HG02642 (cell line): ENCODE measurements at regions not wholly inside any gene's neighbourhood (a gene's known extent, or its start where the extent isn't known, plus 50 kb on each side); places are given as distances from the start of the nearest gene placed in this dataset.

Experiments used
- ATAC-seq: cut with Tn5 transposase; IDR thresholded peaks from one replicate; pipeline ENCODE4 v1.9.1; 2021; ENCODE audit warnings: mild to moderate bottlenecking; ENCODE audit not compliant: unreplicated experiment, poor library complexity

DNA sequence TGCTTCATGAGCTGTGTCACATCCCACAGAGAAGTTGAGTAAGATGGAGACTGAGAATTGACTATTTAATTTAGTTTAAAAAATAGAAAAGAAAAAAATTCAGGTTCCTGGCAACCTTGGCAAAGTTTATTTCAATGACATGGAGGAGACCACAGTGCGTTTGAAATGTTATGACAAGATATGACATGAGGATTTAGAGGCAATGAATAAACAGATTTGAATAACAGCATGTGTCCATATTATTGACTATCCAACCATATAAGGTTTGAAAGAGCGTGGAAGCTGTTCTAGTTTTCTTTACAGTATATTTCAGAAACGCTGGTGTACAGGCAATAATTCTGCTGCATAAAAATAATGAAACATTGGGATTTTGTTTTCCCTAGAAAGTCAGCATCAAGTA lies 303.9 kb downstream of the SMOC2 start:
- ATAC-seq = no peak

DNA sequence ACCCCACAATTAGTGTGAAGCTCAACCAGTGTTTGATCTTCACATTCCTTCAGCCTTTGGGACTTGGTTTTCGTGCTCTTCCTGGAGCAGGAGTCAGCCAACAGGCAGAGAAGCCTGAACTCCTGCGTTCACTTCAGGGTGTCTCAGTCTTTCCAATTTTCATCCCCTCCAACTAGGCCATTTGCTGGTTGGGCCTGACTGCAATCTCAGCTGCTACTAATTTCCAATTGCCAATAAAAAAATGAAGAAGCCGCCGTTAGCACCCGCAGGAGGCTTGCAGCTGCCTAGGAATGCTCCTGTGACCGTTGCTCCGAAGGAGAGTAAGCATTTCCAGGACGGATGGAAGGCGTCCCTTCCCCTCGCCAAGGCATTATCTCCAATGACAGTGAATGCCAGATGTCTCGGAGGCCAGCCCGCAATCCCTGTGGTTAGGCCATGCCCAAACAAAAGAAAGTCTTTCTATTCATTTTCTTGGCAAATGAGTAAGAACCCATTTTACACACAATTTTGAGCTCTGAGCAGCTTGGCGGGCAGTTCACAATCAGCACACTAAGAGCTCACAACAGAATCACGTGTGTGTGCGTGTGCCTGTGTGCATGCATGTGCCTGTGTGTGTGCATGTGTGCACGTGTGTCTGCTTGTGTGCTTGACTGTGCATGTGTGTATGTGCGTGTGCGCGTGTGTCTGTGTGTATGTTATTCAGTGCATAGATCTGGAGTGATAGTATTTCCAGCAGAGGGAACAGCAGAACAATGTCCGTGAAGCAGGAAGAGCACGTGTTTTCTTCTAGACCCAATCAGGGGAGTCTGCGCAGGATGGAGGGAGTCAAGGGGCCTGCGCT lies 301.2 kb downstream of the SMOC2 start:
- no peak for ATAC-seq

DNA sequence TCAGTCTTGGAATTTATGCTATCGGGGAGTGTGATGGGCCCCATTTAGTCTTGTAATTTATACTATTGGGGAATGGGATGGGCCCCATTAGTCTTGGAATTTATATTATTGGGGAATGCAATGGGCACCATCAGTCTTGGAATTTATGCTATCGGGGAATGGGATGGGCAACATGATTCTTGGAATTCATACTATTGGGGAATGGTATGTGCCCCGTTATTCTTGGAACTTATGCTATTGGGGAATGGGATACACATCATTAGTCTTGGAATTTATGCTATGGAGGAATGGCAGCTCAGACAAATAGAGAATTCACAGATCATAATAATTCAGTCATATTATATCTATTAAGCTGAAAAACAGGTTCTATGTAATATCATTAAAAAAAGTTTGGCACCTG lies 300.3 kb downstream of the SMOC2 start:
- no peak for ATAC-seq

DNA sequence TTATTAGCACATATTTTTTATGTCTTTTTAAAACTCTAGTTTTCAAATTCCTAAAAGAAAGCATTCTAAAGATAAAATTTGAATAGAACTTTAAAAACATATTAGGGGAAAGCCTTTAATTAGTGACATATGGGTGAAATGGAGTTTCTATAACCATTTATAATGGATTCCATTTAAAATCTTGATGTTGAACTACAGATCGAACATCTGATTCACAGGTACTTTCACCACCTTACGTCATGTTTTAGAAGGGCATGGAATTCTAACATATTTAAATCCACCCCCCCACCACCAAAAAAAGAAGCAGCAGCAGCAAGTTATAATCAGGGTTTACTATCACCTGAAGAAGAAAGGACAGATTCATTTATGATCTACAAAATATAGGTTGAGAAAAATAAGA lies 298.4 kb downstream of the SMOC2 start:
- no peak for ATAC-seq

DNA sequence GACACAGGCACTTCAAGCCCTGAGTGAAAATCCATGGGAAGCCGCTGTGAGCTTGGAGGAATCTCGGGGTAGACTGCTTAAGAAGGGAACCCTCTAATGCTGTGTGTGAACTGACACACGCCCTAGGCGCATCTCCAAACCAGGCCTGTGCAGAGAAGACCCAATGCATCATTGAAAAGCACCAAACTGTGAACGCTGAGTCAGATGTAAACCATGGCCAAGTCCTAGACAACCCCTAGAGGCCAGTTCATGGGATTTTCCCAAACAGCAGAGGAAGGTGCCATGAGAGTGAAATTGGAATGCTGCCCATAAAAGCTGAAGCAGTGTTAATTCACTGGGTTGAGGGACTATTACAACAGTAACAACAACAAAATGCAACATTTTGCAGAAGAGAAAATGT lies 296.5 kb downstream of the SMOC2 start:
- no peak for ATAC-seq

DNA sequence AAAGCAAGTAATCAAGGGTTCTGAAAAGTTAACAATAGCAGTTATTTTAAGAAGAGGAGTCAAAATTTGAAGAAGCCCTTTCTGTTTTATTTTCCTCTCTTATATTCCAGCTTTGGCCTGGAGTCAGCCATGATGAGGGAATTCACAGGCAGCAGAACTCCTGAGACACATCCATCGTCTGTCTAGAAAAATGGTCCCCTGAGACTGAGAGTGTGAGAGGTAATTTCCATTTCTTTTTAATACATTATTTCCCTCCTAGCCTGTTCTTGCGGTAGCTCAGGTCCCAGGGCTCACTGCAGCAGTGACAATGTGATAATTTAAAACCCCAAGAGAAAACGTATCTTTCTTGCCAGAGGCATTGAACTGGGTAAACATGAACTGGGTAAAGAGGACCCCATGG lies 296.0 kb downstream of the SMOC2 start:
- no peak for ATAC-seq

DNA sequence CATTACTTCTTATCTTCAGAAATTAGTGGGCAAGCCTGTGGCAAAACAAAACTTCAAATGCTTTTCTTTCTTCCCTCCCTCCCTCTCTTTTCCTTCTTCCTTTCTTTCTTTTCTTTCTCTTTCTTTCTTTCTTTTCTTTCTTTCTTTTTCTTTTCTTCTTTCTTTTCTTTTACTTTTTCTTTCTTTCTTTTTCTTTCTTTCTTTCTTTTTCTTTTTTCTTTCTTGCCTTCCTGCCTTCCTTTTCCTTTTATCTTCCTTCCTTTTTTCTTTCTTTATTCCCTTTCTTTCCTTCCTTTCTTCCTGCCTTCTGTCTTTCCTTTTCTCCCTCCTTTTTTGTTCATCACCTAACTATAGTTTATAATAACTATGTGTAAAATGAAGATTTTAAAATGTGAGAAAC lies 295.1 kb downstream of the SMOC2 start:
- no peak for ATAC-seq

DNA sequence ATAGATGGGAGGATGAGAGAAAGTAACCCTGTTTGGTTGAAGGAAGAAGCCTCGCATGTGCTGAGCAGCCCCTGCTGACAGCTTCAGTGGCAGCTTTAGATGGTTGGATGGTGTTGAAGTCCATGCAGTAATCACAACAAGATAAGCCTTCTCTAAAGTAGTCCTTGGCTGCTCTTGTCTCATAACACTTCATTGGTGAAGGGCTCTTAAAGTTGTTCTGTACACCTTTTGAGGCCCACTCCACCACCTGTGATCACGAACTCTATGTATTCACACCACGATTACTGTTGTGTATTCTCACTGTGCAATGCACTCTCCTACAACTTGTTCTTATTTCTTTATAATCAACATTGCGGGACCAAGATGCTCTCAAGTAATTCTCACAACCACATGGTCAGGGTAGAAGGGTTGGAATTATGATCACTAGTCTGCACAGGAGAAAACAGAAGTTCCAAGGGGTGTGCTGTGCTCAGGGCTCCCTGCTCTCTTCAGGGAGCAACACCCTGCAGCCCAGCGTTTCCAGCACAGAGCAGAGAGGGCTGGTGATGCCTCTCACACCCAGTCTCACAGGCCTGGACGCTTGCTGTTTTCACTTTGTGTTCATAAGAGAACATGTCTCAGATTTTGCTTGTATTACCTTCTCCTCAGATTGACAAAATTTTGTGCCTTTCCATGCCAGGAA lies 294.4 kb downstream of the SMOC2 start:
- no peak for ATAC-seq

DNA sequence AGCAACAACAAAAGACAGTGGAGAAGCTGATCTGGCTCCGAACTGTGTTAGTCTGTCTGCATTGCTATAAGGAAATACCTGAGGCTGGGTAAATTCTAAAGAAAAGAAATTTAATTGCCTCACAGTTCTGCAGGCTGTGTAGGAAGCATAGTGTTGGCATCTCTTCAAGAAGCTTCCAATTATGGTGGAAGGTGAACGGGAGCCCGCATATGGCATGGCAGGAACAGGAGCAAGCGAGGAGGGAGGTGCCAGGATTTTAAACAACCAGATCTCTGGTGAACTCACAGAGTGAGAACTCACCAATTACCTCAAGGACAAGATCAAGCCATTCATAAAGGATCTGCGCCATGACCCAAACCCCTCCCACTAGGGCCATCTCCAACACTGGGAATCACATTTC lies 293.5 kb downstream of the SMOC2 start:
- ATAC-seq = no peak

DNA sequence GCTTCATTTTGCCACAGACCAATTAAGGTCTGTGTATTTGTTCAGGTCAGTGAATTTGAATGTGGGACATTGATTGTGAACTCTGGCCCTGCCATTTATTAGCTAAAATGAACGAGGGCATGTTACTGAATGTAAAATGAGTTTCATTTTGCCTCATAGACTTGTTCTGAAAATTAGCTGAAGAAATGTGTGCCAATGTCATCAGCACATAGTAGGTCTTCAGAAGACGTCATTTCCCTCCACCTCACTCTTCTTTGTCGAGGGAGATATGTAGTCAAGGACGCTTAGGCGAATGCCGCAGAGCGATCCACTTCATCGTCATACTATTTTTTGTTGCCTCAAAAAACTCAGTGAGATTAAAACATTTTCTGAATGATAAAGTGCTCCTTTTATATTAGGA lies 291.7 kb downstream of the SMOC2 start:
- no peak for ATAC-seq

DNA sequence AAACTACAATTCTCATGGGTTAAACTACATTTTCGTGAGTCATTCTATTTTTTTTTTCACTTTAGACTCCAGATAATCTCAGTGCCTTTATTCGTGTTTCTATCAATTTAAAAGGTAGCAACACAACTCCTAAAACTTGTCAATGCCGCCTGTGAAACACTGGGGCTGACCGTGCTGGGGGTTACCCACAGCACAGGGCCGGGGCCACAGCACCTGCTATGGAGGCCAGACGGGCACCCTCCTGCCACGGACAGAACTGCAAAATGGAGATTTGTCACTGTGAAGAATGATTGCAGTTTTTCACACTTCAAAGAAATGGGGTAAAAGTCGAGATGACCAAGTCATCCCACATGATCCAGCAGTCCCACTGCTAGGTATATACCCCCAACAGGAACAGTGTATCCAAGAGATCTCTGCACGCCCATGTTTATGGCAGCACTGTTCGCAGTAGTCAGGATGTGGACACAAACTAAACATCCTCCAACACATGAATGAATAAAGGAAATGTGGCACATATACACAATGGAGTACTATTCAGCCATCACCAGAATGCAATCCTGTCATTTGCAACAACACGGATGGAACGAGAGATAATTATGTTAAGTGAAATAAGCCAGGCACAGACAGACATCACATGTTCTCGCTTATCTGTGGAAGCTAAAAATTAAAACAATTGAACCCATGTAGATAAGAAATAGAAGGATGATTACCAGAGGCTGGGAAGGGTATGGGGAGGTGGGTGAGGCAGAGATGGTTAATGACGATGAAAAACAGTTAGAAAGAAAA lies 290.1 kb downstream of the SMOC2 start:
- ATAC-seq = no peak

DNA sequence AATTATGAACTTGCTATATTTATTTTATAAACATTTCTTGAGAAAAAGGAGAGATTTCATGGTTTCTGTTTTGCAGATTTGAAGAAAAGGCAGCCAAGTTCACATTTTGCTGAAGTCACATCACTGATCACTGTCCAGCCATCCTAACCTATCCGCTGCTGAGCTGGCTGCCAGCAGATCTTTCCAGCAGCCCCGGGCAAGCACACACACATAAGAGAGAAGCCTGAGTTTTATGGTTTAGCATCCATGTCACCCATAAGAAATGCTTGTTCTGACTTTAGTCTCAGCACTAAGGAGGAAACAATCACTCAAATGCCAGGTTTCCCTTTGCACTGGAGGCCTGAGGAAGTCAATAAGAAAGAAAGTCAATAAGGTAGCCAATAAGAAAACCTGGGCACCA lies 287.1 kb downstream of the SMOC2 start:
- ATAC-seq = no peak

DNA sequence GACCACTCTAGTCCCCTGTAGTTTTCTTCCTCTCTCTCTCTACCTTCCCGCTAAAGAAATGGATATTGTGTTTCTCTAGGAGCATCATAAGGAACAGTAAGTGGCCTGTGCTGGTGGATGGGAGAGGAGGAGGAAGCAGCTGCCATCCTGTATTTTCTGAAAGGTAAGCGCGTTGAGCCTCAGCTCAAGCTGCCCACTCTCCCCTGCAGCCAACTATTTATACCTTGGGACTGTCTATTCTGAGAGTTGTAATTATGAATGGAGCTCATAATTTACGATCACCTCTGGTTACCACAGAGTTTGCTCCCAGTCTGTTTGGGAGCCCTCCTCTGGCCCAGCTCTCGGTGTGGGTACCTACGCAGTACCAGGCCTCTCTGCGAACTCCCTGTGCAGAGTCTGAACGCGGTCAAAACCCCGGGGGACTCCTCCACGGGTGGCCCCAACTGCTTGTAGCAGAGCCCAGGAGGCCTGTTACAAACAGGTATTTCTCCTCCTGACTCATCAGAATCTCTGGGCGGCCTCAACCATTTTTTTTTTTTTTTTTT lies 285.4 kb downstream of the SMOC2 start:
- no peak for ATAC-seq

DNA sequence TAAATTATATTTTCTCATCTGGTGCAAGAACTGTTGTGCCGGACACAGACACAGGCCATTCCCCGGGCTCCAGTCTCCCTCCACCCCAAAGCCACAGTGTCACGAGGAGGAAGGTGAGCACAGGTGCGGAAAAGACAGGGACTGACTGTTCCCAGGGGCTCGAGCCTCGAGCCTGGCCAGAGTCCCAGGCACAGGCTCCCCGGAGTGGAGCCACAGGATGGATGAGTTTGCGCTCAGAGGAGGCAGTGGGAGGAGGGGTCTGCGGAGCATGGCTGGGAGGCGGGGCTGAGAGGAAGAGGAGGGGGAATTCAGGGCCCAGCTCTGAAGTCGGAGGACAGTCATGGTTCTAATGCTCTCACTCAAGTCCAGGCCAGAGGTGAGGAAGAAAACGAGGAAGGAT lies 284.8 kb downstream of the SMOC2 start:
- ATAC-seq = no peak

DNA sequence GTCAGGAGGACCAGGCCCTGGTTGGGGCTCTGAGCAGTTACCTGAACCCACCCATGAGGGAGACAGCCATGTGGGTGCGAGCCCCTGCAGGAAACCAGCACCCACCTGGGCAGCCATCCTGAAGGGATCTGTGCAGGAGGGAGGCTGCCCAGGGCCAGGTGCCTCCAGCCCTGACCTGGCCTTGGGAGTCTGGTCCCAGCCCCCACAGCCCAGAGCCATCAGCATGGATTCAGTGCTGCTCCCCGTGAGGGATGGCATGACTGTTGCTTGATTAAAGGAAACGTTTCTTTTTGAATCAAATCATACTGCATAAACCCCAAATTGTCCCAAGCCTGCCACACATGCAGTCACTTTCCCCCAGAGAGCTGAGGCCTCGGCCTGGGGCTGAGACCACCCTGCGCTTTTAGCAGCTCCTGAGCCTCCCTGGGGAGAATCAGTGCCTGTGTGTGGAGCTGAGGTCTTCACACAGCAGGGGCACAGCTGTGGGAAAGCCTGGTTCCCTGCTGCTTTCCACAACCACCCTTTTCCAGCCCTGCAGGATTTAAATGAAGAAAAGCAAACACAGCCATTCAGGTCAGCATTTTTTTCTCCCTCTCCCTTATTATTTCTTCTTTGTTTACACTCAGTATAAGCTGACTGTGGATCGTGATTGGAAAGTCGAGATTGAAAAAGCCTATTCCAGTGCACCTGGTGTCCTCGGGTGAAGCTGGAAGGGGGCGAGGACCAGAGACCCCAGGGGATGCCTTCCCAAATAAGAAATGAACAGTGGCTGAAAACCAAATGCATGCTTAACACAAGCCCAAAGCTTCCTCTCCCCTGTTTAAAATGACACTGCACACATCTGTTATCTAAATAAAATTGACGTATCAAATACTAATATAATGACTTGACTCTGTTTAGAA lies 283.9 kb downstream of the SMOC2 start:
- no peak for ATAC-seq

DNA sequence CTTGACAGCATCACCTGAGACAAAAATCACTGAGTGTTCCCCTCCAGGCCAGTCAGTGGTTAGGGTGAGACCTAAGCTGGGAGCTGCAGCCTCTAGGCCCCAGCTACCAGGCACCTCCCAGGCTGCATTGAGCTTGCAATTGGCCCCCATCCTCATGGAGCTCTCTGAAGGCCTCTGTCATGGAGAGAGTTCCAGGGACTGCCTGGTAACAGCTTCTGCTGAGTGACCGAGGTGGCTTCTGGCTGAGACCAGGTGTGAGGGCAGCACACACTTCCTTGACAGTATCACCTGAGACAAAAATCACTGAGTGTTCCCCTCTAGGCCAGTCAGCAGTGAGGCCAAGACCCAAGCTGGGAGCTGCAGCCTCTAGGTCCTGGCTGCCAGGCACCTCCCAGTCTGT lies 283.0 kb downstream of the SMOC2 start:
- ATAC-seq = no peak

DNA sequence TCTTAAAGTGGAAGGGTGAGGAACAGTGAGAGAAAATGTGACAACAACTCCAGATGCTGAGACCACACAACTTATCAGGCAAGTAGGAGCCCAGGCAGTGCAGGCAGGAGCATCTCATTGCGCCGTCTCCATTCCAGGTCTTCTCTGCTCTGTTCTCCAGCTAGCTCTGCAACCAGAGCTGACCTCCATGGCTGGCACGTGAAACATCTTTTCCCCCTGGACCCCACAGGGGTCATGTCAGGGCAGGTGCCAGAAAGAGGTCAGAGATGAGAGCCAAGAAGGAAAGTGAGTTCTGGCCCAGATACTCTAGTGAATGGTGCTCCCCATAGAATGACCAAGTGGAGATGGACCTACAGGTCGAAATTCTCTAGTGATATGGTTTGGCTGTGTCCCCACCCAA lies 281.4 kb downstream of the SMOC2 start:
- no peak for ATAC-seq

DNA sequence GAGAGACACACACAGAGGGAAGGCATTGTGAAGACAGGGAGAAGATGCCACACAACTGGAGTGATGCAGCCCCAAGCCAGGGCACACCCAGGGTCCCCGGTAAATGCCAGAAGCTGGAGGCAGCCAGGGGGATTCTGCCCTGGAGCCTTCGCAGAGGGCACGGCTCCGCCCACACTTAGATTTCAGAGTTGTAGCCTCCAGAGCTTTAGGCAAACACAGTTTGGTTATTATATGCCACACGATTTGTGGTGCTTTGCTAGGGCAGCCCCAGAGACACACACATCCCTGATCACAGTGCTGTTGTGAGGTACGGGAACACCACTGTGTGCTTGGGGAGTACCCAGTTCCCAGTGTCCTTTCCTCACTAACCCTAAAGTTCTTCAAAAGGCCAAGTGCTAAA lies 280.6 kb downstream of the SMOC2 start:
- ATAC-seq = no peak

DNA sequence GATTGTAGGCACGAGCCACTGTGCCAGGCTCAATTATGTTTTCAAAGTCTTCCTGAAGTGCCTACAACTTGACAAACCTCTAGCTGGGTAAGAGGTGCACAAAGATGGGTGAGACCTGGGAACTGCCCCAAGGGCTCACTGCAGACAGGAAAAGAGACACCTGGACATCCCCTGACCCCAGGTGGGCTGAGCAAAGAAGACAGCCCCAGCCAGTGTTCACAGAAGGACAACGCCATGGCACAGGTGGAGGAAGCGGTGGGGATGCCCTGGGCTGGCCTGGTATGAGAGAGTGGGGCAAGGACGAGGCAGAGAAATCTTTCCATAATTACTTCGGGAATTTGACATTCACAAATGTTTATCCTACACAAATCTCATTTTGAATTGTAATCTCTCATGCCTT lies 278.9 kb downstream of the SMOC2 start:
- no peak for ATAC-seq
